ENCODE measurements at regions not wholly inside any gene's neighbourhood (a gene's known extent, or its start where the extent isn't known, plus 50 kb on each side); places are given as distances from the start of the nearest gene placed in this dataset.
A peak's percentile ranks its signal among the peaks of the same experiment; 100 is the strongest.
"Not testable (repeated sequence)": the region's sequence is repeated elsewhere in the genome, so short reads cannot be mapped to it uniquely, and the experiment has no call there.

GRCh38 chr6:98036344-98036923, 753.4 kb upstream of the MMS22L start:
- DNase-seq (ENCODE audit: low spot score) = no peak

GRCh38 chr6:98037571-98037970, 754.6 kb upstream of the MMS22L start:
- DNase-seq (ENCODE audit: low spot score) = no peak

DNA sequence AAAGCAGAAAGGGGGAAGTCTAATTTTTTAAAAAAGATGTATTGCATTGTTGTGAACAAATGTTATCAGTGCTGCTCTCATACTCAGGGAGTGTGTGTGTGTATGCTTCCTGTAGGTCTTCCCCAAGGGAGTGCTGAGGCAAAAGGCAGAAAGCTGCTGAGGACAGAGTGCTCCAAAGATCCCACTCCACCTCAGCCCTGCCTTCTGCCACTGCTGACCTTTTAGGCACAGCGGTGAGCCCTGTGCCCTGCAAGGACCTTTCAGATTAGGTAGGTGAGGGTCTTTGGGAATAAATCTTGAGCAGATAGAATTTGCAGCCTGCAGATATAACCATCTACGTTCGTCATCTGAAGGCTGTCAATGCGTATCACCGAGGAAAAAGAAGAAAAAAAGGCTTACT, 756.4 kb upstream of the MMS22L start:
- DNase-seq (ENCODE audit: low spot score) = no peak

GRCh38 chr6:98039904-98040607, 757.0 kb upstream of the MMS22L start:
- peak; percentile 2 for DNase-seq (ENCODE audit: low spot score)

GRCh38 chr6:98041056-98041455, 758.0 kb upstream of the MMS22L start:
- no peak for DNase-seq (ENCODE audit: low spot score)

DNA sequence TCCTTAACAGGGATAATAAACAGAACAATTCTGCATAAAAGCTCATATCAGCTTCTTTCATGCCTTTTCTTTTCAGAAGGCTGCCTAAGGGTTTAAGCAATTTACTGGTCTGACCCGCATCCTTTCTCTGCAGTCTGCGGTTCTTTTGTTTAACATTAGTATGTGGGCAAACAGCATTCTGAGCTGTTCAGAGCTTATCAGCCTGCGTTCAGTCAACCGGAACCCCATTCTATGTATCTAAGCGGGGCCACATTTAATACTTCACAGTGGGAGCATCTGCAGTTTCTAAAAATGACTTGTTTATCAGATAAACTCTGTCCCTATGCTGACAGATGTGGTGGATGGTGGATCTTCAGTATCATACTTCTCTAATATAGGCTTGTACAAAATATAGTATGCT, 758.9 kb upstream of the MMS22L start:
- DNase-seq (ENCODE audit: low spot score) = no peak

DNA sequence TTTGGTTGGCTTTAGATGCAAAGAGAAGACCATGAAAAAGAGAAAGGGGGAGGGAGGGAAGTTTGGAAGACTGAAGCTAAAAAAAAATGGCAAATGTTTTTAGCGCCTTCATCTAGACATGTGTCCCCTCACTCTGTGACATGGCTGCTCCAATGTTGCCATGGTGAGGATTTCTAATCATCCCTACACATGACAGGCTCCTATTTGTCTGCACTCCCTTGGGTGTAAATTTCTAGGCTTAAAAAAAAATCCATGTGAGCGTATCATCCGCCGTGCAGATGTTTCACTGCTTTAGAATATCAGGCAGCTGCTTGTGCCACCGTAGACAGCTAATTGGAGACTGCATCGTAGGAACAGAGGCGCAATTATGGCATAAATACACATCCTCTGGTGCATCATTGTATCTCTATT, 761.1 kb upstream of the MMS22L start:
- no peak for DNase-seq (ENCODE audit: low spot score)

DNA sequence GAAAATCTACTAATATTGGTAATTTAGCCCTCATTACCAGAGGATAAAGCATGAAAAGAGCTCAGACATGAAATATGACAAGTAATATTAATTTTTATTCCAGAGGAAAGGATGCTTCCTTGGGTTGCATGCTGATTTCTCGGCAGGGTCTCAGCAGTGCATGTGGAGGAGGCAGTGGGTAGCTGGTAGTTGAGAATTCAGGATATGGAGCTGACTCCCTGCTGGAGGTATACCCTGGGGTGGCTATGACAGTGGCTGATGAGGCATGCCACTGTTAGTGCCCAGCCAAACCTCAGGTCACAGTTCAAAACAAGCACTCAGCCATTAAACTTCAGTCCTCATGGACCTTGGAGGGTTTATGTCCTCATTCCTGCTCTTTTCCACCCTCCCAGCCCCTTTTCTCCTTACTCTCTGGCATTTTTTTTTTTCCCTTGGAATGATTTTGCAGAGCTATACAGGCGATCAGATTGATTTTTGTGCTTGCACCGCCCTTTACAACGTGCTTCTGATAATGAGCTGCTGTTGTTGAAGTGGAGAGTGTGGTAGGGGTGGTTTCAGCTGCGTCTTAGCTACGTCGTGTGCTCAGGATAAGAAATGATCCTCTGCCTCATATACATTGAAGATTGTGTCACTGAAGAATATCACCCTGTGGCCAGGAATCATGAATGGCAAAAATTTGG, 761.9 kb upstream of the MMS22L start:
- DNase-seq (ENCODE audit: low spot score) = no peak

DNA sequence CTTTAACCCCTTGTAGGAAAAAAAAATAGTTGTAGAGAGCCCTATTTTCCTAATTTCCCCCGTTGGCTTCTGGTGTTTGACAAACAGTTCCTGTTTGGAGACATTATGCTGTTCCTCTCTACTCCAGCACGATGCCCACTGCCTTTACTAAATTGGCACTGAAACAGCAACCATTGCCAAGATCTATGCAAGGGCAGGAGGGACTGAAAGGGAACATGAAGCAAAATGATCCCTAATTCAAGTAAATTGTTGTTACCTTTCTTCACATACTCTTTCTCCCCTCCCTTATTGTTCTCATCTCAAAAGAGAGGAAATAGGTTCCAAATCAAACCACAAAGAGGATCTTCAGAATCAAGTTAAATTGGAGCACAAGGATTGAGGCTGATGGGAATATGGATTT, 764.1 kb upstream of the MMS22L start:
- DNase-seq (ENCODE audit: low spot score) = no peak

DNA sequence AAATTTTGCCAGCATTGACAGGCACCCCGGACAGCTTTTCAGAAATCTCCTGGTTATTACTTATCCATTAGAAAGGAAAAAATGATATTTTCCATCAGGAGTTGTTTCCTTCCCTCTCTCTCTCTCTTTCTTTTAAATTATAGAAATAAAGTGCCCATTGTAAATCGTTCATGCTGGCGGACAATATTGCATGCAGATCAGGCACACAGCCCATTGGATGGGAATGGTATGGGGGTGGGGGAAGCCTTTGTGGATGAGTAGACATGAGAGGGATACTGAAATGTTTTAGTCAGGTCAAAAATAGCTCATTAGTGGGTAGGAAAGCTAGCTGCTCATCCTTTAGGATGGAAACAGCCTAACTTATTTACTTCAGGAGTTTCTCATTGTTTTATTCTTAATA, 764.9 kb upstream of the MMS22L start:
- no peak for DNase-seq (ENCODE audit: low spot score)

- no peak for DNase-seq (ENCODE audit: low spot score)
These were observed 771.4 kb upstream of the MMS22L start for GRCh38 chr6:98054453-98054852.

DNA sequence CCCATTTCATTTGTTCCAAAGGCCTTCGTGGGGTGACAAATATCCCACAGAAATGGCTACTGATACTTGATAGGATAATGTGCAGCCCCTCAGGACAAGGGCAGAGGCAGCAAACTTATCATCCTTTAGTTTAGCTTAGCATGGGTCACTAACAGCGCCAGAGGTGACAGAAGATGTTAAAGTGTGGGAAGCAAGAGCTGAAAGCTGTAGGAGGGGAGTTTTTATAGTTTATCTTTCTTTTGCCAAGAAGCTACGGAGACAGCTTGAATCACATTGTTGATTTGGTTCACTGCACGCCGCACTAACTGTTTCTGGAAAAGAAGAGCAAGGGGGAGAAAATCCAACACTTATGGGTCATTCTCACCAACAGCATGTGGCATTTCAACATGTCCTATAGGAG, 773.9 kb upstream of the MMS22L start:
- DNase-seq (ENCODE audit: low spot score) = no peak

GRCh38 chr6:98067375-98067774, 767.0 kb upstream of the POU3F2 start:
- DNase-seq (ENCODE audit: low spot score) = no peak

DNA sequence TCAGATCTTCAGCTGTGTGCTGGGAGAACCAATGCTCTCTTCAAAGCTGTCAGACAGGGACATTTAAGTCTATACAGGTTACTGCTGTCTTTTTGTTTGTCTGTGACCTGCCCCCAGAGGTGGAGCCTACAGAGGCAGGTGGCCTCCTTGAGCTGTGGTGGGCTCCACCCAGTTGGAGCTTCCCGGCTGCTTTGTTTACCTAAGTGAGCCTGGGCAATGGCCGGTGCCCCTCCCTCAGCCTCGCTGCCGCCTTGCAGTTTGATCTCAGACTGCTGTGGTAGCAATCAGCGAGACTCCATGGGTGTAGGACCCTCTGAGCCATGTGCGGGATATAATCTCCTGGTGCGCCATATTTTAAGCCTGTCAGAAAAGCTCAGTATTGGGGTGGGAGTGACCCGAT, 745.8 kb upstream of the POU3F2 start:
- not testable (repeated sequence) for DNase-seq (ENCODE audit: low spot score)

DNA sequence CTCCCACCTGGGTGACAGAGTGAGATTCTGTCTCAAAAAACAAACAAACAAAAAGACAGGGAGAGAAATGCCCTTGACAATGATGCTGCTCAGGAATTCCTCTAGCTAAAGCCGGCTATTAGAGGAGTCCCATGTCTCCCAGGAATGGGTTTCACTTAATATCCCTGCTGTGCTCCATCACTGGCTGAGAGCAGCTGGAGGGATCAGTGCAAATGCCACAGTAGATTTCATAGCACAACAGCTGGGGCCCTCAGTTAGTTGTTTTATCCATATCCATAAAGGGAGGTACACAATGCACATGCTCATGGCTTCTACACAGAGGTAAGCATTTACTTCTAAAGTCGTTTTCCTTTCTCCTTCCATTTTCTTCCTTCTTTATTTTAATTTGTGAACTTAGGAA, 742.0 kb upstream of the POU3F2 start:
- no peak for DNase-seq (ENCODE audit: low spot score)

DNA sequence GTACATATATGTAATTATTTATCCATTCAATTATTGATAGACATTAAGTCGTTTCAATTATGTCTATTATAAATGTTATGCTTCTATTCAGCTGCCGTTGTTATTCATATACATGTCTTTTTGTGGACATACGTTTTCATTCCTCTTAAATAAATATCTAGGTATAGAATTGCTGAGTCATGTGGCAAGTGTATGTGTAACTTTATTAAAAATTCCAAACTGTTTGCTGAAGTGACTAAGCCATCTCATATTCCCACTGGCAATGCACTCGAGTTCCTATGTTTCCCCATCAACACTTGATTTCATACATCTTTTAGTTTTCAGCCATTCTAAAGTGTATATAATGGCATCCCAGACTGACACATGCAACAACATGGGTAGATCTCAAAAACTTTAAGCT, 739.7 kb upstream of the POU3F2 start:
- no peak for DNase-seq (ENCODE audit: low spot score)

GRCh38 chr6:98107801-98108200, 726.6 kb upstream of the POU3F2 start:
- DNase-seq (ENCODE audit: low spot score) = no peak

GRCh38 chr6:98116455-98116854, 717.9 kb upstream of the POU3F2 start:
- DNase-seq (ENCODE audit: low spot score) = no peak

GRCh38 chr6:98117068-98117467, 717.3 kb upstream of the POU3F2 start:
- no peak for DNase-seq (ENCODE audit: low spot score)

- no peak for DNase-seq (ENCODE audit: low spot score)
These were observed 715.9 kb upstream of the POU3F2 start for GRCh38 chr6:98118397-98119045.

GRCh38 chr6:98124171-98124570, 710.2 kb upstream of the POU3F2 start:
- DNase-seq (ENCODE audit: low spot score) = peak; percentile 21

DNA sequence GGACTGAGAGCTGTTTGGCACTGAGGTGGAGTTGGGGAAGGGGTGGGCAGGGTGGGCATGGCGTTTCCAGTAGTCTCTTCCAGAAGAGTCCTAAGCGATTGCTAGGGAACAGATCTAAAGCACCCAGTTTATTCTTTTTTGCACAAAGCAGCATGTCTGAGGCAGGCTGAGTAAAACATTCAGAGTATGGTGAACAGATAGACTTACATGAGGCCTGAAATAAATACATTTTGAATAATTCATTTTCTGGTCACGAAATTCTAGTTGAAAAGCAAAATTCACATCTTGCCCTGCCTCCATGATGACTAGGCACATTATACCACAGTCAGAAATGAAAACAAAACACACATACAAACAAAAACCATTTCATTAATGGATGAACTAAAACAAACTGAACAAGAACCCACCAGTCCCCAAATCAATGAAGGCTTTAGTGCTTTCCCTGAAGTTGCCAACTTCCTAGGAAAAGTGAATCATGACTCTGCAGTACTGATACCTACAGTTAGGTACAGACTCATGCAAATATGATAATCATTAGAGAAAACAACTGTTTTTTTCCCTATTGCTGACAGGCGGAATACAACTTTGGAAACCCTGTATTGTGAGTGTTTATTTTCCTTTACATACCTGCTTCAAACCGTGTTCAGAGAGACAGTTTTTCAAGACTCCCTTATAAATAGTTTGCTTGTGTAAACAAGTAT, 702.9 kb upstream of the POU3F2 start:
- DNase-seq (ENCODE audit: low spot score) = no peak

Measured in A172 (cell line).